ENCODE measurements at regions not wholly inside any gene's neighbourhood (a gene's known extent, or its start where the extent isn't known, plus 50 kb on each side); places are given as distances from the start of the nearest gene placed in this dataset.

GRCh38 chr6:9901376-9901775 lies 513.5 kb downstream of the TFAP2A start:
- H3K27me3 ChIP-seq (ENCODE audit: low read depth) = no peaks in the 10 kb centered on the region

GRCh38 chr6:9896806-9897205 lies 518.1 kb downstream of the TFAP2A start:
- Histone ChIP-seq H3K27me3 (ENCODE audit: low read depth) (no peaks in the 10 kb centered on the region), H3K4me3 (no peak overlapping the region), H3K27ac (no peak overlapping the region), H3K9me3 (no peaks in the 10 kb centered on the region), H3K4me1 (no peaks in the 10 kb centered on the region), H3K36me3 (no peaks in the 10 kb centered on the region)
- DNase-seq (no peak), ATAC-seq (no peak)
- intact Hi-C loops (cut with DNase I) = no loop called here
- TF ChIP-seq CTCF (IDR thresholded peaks at IDR 0.05) = no peak

More at GRCh38 chr6:9901376-9901775, 513.5 kb downstream of the TFAP2A start:
- intact Hi-C loops (cut with DNase I) = no loop called here
- no peaks in the 10 kb centered on the region for H3K9me3 ChIP-seq
- no peak overlapping the region for H3K4me3 ChIP-seq
- ATAC-seq (no peak), DNase-seq (no peak)
- H3K4me1 ChIP-seq = no peaks in the 10 kb centered on the region
- H3K36me3 ChIP-seq = no peaks in the 10 kb centered on the region
- TF ChIP-seq CTCF (IDR thresholded peaks at IDR 0.05) = no peak
- H3K27ac ChIP-seq = no peak overlapping the region

GRCh38 chr6:9890893-9891292 lies 524.0 kb downstream of the TFAP2A start:
- DNase-seq (no peak), ATAC-seq (no peak)
- H3K4me1 ChIP-seq = no peaks in the 10 kb centered on the region
- TF ChIP-seq CTCF (IDR thresholded peaks at IDR 0.05) = no peak
- intact Hi-C loops (cut with DNase I) = no loop called here
- H3K9me3 ChIP-seq = peaks cover 5% of the 10 kb centered on the region
- H3K36me3 ChIP-seq = no peaks in the 10 kb centered on the region
- no peak overlapping the region for H3K4me3 ChIP-seq
- H3K27ac ChIP-seq = no peak overlapping the region
- no peaks in the 10 kb centered on the region for H3K27me3 ChIP-seq (ENCODE audit: low read depth)

- no peaks in the 10 kb centered on the region for H3K27me3 ChIP-seq (ENCODE audit: low read depth)
- ATAC-seq (no peak), DNase-seq (no peak)
- no peak overlapping the region for H3K4me3 ChIP-seq
- no peaks in the 10 kb centered on the region for H3K4me1 ChIP-seq
- no peaks in the 10 kb centered on the region for H3K36me3 ChIP-seq
- intact Hi-C loops (cut with DNase I) = no loop called here
- peaks cover 5% of the 10 kb centered on the region for H3K9me3 ChIP-seq
- no peak for TF ChIP-seq CTCF (IDR thresholded peaks at IDR 0.05)
- no peak overlapping the region for H3K27ac ChIP-seq
These were observed 524.4 kb downstream of the TFAP2A start for GRCh38 chr6:9890469-9890868.

- Histone ChIP-seq H3K4me3 (no peak overlapping the region), H3K9me3 (peaks cover 20% of the 10 kb centered on the region), H3K27me3 (ENCODE audit: low read depth) (no peaks in the 10 kb centered on the region), H3K4me1 (no peaks in the 10 kb centered on the region), H3K36me3 (no peaks in the 10 kb centered on the region), H3K27ac (no peak overlapping the region)
- ATAC-seq (no peak), DNase-seq (no peak)
- TF ChIP-seq CTCF (IDR thresholded peaks at IDR 0.05) = no peak
- intact Hi-C loops (cut with DNase I) = no loop called here
These were observed 536.3 kb downstream of the TFAP2A start for GRCh38 chr6:9878535-9878934.

All from lower lobe of right lung (tissue), 2 donors.